ENCODE measurements at regions not wholly inside any gene's neighbourhood (a gene's known extent, or its start where the extent isn't known, plus 50 kb on each side); places are given as distances from the start of the nearest gene placed in this dataset.
"Not testable (repeated sequence)": the region's sequence is repeated elsewhere in the genome, so short reads cannot be mapped to it uniquely, and the experiment has no call there.

DNA sequence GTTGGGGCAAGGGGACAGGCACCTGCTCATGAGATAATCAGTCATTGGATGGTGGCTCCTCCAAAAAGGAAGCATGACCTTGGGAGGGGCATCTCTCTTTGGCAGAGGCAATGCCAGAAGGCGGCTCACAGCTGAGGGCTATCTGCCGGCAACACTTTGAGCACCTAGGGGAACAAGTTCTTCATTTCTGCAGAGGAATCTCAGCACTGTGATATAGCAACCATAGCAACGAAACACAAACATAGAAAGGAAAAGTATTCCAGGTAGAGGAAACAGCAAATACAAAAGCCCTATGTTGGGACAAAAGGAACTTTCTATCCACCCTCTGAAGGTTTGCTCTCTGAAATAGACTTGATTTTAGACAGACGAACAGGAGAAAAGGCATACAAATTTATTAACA lies 89.1 kb upstream of the NEDD4L start:
- no peak for DNase-seq (ENCODE audit: low read depth in 2 of 2)

DNA sequence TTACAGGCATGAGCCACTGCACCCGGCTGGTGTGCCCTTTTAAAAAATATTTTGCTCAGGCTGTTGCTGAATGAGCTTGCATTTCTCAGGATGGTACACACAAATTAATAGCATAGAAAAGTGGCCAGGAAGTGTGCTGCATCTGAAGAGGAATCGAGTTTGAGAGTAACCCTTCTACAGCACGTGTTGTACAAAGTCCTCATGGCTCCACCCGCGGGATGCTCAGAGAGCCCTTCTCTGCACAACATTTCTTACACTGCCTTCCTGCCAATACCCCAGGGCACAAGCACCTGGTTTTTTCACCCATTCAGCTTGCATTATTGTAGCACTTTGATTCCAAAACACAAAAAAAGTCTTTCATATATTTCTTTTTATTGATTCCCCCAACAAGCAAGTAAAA lies 90.1 kb upstream of the NEDD4L start:
- no peak for DNase-seq (ENCODE audit: low read depth in 2 of 2)

DNA sequence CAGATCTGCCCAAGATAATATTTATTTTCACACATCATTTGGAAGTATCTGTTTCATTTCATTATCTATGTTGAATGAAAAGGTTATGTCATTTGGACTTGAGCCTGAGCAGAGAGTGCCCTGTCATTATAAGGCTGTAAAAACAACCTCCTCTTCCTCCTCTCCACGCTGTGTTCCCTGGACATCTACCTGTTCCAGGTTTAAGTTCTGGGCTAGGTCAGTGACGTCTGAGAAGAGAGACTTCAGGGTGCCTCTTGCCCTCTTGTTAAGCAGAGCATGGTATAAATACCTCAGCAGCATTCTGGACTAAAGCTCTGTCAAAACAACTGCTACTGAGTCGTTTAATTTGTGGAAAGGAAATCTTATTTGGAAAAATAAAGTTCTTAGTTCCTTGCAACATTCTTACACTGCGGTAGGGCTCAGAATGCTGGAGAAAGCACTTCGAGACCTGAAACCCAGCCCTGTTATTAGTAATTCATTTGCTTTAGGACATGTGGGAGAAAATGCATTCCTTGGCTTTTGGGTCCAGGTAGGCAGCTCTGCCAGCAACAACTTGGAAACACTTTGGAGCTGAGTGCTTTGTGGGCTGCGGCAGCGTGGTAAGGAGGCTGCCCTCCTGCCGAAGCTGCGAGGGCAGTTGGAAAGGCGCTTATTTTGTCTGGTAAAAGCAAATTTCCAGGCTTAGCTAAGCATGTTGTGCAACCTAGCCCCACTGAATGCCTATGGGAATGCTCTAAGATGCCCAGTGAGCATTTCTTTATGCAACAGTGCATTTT lies 91.8 kb upstream of the NEDD4L start:
- DNase-seq (ENCODE audit: low read depth in 2 of 2), result no peak

DNA sequence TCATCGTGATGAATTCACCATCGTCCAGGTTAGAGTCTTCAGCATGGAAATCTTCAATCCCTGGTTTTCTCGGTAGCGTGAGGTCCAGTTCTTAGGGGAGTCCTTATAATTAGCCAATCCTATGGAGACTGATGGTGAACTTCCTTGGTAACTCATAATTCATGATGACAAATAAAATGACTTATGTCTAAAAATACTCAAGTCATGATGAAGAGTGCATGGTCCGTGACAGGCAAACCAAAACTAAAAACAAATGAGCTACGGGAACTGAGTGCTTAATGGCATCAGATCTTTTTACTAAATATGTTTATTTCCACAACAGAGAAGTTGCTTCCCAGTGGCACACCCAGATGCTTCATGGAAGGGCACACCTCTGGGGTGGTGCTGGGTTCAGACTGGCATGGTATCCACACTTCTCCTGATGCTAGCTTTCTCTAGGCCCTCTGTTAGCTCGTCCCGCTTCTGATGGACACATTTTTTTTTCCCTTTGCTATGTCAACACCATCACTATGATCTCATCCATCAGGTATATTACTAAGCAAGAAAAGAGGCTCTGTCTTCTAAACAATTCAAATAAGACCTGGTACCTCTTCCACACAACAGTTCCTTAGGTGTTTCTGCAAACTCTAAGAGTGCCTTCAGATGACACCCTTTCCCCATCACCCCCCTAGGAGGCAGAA lies 92.8 kb upstream of the NEDD4L start:
- no peak for DNase-seq (ENCODE audit: low read depth in 2 of 2)

DNA sequence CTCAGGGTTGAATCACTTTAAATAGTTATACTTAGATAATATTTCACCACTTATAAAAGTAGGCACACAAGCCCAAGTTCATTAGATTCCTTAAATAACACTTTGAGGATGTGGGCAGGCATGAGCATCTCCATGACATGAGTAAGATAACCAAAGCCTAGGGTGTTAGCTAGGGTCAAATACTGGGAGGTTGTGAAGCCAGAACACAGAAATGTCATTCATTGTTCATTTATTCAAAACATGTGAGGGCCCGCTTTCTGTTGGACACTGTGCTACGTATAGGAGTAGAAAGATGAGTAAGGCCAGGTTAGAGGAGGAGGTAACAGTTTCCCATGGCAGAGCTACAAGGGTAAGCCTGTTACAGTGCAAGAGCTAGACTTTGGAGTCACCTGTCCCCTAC lies 93.5 kb upstream of the NEDD4L start:
- DNase-seq (ENCODE audit: low read depth in 2 of 2), result no peak

DNA sequence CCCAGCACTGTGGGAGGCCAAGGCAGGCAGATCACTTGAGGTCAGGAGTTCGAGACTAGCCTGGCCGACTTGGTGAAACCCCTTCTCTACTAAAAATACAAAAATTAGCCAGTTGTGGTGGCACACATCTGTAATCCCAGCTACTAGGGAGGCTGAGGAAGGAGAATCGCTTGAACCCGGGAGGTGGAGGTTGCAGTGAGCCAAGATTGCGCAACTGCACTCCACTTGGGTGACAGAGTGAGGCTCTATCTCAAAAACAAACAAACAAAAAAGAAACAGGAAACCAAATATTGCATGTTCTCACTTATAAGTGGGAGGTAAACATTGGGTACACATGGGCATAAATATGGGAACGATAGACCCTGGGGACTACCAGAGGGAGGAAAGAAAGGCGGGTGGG lies 94.7 kb upstream of the NEDD4L start:
- not testable (repeated sequence) for DNase-seq (ENCODE audit: low read depth in 2 of 2)

DNA sequence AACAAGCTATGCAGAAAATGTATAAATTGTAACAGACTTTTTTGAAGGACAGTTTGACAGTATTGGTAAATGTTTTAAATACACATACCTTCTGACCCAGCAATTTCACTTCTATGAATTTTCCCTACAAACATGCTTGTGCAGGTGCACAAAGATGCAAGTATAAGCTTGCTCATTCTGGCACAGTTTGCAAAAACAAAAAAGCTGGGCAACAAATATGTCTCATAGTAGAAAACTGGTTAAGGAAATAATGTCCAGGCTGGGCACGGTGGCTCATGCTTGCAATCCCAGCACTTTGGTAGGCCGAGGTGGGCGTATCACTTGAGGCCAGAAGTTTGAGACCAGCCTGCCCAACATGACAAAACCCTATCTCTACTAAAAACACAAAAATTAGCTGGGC lies 96.9 kb upstream of the NEDD4L start:
- no peak for DNase-seq (ENCODE audit: low read depth in 2 of 2)

DNA sequence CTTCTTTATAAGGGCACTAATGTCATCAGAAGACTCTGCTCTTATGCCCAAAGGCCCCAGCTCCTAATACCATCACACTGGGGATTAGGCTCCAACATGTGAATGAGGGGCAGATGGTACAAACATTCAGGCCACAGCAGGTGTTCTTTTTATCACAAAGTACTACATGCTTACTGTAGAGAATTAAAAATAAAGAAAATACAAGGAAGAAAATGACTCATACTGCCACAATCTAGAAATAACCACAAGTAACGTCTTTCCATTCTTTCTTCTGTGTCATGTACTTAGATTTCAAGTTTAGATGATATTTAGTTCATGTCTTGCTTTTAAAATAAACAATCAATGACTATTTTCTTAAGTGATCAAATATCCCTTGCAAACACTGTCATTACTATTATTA lies 100.3 kb upstream of the NEDD4L start:
- no peak for DNase-seq (ENCODE audit: low read depth in 2 of 2)

DNA sequence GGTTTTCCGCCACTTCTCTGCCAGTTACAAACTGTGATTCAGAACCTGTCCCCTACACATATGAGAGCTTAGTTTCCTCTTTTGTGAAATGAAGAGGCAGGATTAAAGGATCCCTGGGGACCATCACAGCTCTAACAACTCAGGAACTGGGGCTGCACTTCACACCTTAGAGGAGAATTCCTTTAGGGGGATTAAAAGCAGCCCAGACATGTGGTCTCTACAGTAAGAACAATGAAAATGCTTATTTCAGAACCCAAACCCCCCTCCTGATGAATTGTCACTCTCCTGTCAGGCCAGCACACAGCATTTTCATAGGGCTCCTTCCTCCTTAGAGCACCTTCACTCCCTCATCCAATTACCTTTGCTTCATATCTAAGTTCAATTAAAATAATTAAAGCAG lies 101.5 kb upstream of the NEDD4L start:
- DNase-seq (ENCODE audit: low read depth in 2 of 2), result no peak

DNA sequence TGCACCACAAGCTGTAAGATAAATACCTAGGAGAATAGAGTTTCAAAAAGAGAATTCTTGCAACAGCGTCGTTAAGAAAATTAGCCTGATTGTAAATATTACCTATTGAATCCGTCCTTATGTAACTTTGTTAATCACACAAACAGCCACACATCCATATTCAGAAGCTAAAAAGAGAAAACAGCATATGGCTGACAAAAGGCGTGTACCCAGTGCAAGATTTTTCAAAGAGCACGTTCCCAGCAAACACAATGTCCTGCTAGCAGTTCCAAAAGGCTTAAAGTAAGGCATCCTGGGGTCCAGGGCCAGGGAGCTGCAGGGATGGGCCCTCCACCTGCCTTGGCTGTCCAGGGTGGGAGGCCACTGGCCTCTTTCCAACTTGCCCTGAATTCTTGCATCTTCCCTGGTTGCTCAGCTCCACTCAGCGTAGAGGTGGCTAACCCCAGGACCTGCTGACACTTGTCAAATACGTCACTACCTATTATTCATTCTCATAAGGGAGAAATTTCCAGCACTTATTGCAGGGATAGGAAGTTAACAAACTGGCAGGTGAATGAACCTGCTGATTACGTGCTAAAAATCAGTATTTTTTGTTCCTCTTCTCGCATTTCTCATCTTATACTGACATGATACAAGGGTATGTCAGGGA lies 102.1 kb upstream of the NEDD4L start:
- no peak for DNase-seq (ENCODE audit: low read depth in 2 of 2)

DNA sequence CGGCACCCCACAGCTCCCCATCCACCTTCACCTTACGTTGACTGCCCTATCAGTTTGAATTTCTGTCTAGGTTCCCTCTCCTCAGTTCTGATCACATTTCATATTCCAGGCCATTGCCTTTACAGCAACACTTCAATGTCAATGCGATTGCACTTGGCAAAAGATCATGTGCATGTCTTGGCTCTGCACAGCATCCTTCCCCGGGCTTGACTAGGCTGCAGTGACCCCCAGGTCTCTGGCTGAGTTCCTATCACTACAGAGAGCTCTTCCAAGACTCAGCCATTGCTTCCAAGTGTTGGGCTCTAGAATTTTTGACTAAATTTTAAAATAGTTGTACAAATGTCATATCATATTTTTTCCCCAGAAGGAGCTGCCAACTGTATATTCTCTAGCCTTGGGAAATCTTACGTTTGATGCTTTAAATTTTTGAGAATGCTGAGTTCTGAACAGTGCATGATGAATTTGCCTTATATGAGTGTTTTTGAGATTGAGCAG lies 103.8 kb upstream of the NEDD4L start:
- DNase-seq (ENCODE audit: low read depth in 2 of 2), result no peak

DNA sequence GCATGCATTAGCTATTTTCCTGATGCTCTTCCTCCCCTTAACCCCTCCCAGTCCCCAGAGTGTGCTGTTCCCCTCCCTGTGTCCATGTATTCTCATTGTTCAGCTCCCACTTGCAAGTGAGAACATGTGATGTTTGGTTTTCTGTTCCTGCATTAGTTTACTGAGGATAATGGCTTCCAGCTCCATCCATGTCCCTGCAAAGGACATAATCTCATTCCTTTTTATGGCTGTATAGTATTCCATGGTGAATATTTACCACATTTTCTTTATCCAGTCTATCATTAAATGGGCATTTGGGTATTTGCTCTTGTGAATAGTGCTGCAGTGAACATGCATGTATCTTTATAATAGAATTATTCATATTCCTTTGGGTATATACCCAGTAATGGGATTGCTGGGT lies 109.7 kb upstream of the NEDD4L start:
- not testable (repeated sequence) for DNase-seq (ENCODE audit: low read depth in 2 of 2)

DNA sequence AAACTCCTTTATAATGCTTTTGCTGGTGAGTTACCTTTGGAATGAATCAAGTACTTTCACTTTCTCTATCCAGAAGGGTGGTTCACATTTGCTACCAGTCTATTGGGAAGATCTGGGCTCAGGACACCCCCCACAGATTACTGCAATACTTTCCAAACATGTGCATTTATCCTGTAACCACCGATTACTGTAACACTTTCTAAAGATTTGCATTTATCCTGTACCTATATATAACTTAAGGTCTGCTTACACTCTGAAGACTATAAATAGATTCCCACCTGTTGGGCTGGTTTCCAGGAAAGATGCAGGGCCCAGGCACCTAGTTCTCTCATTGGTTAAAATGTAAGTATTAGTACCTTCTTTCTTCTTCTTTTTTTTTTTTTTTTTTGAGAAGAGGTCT lies 113.0 kb upstream of the NEDD4L start:
- no peak for DNase-seq (ENCODE audit: low read depth in 2 of 2)

DNA sequence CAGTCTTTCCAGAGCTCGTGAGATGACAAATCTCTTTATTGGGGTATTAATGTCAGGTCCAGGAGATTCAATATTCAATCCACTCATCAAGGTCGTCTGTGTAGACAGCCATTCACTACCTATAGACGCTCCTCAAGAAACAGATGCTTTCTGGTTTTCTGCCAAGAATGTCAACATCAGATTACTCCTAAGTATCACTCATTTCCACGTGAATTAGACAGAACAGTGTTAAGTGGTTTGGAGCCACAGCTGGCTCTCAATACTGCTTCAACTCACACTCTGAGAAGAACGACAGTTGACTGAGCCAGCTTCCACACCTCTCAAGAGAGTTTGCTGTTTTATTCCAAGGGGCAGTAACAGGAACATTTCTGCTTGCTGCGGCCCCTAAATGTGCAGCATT lies 113.5 kb upstream of the NEDD4L start:
- DNase-seq (ENCODE audit: low read depth in 2 of 2), result no peak

DNA sequence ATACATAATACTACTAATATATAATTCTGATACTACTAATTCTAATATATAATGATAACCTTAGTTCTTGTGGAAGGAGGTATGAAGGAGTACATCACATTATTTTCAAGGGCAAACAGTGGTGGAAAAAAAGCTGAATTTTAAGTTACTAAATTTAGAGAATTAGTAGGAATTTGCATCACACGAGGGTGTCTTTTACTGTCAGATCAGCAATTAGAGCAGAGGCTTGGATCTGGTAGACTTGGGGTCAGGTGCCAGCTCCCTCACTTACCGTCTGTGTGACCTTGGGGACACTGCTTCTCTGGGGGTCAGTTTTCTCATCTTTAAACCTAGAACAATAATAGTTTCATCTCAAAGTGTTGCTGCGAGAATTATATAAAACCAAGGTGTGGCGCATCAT lies 114.1 kb upstream of the NEDD4L start:
- no peak for DNase-seq (ENCODE audit: low read depth in 2 of 2)

DNA sequence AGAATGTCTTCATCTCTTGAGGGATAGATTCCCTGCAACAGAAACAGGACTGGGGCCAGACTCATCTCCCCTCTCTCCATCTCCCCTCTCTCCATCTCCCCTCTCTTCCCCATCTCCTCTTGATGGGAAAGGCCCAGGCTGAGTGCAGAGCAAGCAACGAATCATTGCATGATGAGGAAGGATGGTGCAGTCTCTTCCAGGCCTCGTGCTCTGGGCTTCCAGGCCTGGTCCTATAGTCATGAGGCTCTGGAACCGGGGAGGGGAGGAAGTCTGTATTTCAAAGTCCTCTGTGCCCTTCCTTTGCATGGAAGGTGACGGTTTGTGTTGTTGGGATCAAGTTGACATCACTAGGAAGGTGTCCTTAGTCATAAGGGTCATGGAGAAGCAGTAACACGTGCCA lies 115.6 kb upstream of the NEDD4L start:
- DNase-seq (ENCODE audit: low read depth in 2 of 2), result no peak

DNA sequence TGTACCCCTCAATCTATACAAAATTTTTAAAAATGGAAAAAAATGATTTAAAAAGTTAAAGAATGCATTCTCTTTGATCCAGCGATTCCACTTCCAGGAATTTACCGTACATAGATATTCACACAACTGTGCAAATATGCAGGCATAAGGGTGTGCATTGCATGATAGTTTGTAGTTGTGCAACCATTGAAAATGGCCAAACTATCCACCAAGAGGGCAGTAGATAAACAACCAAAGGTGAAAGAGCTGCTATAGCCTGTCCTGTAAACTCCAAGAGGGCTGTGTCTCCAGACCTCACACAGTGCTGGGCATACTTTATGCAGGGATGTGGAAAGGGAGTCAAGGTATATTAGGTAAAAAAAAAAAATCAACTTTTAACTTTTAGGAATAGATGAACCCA lies 116.5 kb upstream of the NEDD4L start:
- DNase-seq (ENCODE audit: low read depth in 2 of 2), result no peak

DNA sequence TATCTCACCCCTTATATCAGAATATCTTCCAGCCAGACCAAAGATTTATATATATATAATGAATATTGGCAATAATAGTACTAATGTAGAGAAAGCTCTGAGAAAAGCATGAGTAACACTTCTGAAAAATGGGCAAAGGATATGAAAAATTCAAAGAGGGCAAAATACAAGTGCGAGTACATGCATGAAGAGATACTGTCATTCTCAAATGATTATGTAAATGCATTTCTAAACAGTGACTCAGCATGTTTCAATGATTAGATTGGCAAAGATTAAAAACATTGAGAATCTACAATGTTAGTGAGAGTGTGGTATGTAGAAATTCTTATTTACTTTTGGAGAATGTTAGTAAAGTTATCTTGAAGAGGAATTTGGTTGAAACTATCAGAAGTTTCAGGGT lies 118.3 kb upstream of the NEDD4L start:
- no peak for DNase-seq (ENCODE audit: low read depth in 2 of 2)

DNA sequence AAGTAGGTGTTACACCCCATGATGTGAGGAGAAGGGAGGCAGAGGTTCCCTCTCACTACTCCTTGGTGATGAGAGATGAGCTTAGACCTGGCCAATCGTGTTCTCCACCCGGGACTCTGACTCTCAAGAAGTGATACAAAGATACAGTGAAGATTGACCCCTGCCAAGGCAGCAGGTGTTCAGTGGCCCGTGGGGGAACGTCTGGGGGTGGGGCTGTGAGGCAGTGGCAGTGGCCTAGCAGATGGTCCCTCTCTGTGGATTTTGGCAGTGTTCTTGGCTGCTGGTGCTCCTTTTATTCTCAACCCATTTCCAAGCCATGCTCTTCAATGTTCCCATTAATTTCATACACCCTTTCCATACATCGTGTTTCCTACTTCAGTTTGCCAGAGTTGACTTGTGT lies 120.4 kb upstream of the NEDD4L start:
- DNase-seq (ENCODE audit: low read depth in 2 of 2), result no peak

DNA sequence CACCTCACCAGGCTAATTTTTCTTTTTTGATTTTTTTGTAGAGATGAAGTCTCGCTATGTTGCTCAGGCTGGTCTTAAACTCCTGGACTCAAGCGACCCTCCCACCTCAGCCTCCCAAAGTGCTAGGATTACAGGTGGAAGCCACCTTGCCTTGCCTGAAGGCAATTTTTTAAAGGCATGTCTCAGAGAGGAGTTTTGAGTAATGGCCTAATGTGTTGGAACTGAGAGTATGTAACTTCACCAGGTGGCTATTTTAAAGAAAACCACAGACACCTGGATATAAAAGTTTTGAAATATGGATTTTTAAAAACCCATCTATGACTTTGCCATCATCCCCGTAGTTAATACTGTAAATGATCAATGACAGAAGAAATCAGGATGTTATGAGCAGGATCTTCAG lies 119.8 kb upstream of the ATP8B1 start:
- DNase-seq (ENCODE audit: low read depth in 2 of 2), result no peak

DNA sequence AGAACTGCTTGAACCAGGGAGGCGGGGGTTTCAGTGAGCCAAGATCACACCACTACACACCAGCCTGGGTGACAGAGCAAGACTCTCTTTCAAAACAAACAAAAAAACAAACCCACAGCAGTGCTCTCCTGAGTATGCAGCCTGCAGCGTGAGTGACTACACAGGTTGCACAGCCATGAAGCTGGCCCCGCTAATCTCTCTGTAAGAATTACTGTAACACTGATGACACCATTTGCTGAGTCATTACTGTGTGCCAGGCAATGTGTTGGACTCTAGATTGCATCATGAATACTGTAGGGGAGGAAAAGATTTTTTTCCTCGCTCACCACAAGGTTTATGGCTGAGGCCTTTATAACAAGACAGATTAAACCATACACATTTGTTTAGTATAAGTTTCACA lies 118.6 kb upstream of the ATP8B1 start:
- no peak for DNase-seq (ENCODE audit: low read depth in 2 of 2)

DNA sequence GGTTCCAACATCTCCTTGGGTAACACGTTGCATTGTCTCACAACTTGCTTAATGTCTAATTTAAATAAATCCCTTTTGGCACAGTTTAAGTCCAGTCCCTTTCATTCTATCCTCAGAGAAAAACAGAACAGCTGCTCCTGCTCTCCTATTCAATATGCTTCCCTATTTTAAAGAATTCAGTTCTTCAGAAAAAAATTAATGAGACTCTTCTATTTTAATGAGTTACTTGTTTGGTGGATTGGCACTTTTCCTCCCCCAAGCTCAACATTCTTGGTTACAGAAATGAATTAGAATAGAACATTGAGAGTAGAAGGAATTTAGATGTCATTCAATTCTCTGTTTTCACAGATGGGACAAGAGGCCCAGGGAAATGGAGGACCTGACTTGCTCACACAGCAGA lies 116.9 kb upstream of the ATP8B1 start:
- no peak for DNase-seq (ENCODE audit: low read depth in 2 of 2)

DNA sequence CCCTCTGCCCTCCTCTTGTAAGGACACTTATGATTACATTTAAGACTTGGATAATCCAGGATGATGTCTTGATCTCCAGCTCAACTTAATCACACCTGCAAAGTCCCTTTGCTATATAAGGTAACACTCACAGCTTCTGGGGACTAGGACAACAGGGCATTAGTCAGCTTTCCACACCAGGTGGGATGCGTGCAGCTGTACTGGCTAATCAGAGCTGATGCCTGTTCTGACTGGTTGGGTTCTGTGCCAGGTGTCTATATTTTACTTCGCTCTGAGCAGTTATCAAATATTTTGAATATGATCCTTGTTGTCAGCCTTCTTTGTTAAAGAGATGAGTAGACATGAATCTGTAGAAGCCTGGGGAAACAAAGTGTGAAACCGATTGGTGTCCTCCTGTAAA lies 115.5 kb upstream of the ATP8B1 start:
- no peak for DNase-seq (ENCODE audit: low read depth in 2 of 2)
